HG02981 (cell line): ENCODE measurements at regions not wholly inside any gene's neighbourhood (a gene's known extent, or its start where the extent isn't known, plus 50 kb on each side); places are given as distances from the start of the nearest gene placed in this dataset.

Experiments
- ATAC-seq: cut with Tn5 transposase; IDR thresholded peaks from one replicate; pipeline ENCODE4 v1.9.1; 2021; ENCODE audit warnings: mild to moderate bottlenecking, moderate library complexity; ENCODE audit not compliant: unreplicated experiment

- ATAC-seq, result no peak
Measured at GRCh38 chr6:140069576-140069975, 695.1 kb upstream of the CITED2 start.

DNA sequence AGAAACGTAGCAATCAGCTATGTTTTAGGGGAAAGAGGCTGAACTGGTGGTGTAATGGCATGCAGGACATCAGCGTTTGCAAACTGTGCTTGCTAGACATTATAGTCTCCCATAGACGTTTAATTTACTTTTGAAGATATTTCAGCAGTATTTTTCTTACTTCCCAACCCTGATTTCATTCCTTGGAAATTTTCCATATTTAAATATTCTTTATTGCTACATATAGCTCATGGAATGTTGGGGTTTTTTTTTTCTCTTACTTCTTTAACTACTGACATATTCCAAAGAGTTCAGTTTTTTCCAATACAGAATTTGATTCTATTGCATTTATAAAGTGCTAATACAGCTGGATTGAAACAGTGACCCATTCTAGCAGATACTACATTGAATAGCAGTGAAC is 694.4 kb upstream of the CITED2 start:
- ATAC-seq, result no peak

- no peak for ATAC-seq
Measured at GRCh38 chr6:140064366-140064765, 689.9 kb upstream of the CITED2 start.

DNA sequence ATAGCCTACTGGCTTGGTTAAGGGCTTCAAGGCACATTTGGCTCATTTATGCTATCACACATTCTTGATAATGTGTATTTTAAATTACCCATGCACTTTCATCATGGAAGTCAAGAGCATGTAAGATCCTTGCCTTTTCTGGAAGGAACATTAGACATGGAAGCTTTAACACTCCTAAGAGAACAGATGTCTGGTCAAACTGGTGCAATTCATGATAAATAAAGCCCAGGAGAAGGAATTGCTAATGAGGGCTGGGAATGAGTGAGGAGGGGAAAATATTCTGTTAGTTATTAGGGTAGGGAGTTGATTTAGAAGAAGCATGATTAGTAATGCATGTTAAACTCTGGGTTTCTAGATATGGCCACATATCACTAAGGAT is 688.6 kb upstream of the CITED2 start:
- ATAC-seq, result no peak

GRCh38 chr6:140062043-140063020 is 687.9 kb upstream of the CITED2 start:
- no peak for ATAC-seq

- ATAC-seq, result no peak
Measured at GRCh38 chr6:140061110-140062042, 686.9 kb upstream of the CITED2 start.

DNA sequence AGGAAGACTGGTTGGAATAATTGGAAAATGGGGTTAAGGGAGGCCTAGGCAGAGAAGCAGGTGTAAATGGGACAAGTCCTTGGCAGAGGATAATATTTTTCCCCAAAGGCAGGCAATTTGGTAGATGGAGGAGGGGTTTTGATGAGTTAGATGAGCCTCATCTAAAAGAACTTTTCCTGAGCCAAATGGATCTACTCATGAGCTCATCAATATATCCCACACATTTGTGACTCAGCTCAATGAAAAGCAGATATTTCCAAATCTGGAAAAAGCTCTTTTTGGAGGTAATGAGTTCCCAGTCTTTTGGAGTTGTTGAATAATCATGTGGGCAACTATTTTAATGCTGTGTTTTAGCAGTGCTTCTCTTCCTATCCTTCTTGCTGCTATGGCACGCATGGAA is 685.5 kb upstream of the CITED2 start:
- no peak for ATAC-seq

GRCh38 chr6:140058863-140059262 is 684.4 kb upstream of the CITED2 start:
- ATAC-seq, result no peak

- ATAC-seq, result no peak
Measured at GRCh38 chr6:140052736-140053729, 678.6 kb upstream of the CITED2 start.

DNA sequence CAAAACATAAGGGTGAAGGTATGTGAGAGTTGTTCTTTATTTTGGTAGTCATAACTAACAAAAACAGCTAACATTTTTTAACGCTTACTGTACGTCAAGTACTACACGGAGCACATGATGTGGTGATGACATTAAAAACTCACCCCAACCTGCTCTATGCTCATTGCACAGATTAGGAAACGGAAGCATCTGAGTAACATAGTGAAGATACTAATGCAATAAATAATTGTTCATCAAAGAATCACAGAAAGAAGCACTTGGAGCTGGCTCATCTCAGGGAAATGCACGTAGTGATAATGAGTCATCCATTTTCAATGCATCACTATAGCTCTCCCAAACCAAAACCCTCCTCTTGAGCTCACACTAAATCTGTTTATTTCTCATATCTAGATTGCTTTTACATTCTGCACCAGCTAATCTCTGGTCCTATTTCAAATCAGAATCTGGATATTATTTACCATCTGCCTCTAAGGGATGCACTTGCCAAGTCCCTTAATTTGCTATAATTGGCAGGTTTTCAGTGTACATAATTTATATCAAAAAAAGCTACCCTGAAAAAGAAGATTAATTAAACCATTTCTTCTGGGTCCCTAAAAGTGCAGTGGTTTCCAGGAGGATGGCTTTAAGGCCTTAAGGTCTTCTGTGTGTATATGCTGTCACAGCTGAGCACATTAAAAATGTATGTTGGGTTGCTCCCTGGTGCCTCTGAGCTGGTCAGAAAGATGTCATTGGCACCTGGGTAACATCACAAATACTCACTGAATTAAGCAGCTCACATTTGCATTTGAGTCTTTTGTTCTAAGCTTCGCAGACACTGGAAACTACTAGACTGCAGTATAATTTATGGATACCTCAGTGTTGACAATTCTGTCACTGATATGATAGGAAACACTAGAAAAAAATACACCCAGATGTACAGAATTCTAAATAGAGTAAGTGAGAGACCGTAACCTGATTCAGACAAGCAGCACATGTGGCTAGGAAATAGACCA is 677.4 kb upstream of the CITED2 start:
- ATAC-seq, result no peak

DNA sequence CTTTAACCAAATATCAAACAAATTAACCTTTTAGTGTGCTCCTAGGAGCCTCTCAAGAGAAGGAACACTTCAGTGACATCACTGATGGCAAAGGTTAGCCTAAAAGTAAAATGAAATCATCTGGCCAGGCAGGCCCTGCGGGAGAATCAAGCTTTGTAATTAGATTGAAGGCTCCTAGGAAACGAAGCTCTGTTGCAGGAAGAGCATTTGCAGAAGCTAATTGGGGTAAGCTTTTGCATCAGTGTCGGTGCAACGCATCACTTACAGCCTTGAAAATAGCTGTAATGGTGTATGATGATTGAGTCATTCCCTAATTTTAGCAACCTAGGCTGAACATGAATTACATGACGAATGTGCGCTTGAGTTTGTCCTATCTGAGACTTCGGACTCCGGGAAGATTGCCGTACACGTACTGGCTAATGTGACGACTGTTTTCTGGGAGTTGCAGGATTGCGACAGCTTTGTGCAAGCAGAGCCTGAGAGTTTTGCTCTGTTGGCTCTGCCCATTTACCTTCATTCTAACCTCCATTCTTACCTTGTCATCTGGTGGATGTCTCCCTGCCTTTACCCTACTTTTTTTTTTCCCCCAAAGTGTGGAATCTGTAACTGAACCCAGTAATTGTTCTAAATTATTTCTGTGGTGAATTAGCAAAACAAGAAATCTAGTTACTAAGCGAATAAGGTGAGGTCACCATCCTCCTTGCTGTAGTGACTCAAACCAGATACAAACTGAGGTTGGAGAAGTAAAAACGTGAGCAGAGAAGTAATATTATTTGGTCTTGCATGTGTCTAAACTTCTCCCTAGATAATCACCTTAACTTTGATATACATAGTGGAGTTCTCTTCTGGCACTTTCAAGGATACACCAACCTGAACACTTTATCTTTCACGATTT is 675.9 kb upstream of the CITED2 start:
- no peak for ATAC-seq

DNA sequence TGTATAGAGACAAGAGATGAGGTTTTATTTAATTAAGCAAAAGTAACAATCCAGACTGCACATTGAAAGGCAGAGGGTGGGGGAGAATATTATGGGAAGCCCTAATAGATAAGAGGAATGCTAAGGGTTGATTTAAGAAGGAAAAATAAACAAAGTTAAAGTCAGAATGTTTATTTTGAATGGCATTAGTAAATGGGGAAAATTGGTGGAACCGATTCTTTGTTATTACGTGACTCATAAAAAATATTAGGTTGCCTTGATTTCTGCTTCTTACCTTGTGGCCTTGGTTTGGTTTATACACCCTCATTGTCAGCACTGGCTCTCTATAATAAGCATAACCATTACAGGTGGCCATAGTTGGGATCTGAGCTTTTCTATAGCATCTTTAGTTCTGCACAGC is 674.8 kb upstream of the CITED2 start:
- ATAC-seq, result no peak

- ATAC-seq, result no peak
Measured at GRCh38 chr6:140048202-140048790, 673.8 kb upstream of the CITED2 start.

DNA sequence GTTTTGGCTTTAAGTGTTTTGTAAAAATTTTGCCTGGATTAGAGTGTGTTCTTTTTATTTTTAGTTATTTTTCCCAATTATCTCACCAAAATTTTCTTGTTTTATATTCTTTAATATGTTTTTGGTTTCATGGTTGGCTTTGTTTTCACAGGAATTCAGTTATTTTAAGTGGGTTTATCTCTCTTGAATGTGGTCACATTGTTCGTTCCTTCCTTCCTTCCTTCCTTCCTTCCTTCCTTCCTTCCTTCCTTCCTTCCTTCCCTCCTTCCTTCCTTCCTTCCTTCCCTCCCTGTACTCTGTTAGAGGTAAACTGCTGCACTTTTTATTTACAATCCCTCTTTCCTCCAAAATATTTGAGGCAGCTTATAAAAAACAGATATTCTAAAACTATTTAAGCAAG is 672.9 kb upstream of the CITED2 start:
- no peak for ATAC-seq

- ATAC-seq, result no peak
Measured at GRCh38 chr6:140046016-140046632, 671.7 kb upstream of the CITED2 start.

- ATAC-seq, result no peak
Measured at GRCh38 chr6:140045116-140045515, 670.7 kb upstream of the CITED2 start.

- no peak for ATAC-seq
Measured at GRCh38 chr6:140044626-140045025, 670.2 kb upstream of the CITED2 start.
